Osteoblast (primary cell): ENCODE measurements at regions not wholly inside any gene's neighbourhood (a gene's known extent, or its start where the extent isn't known, plus 50 kb on each side); places are given as distances from the start of the nearest gene placed in this dataset.

Source experiments
- DNase-seq: peaks from one replicate; pipeline ENCODE4 v3.0.0; 2011; ENCODE audit warnings: low spot score, mixed read lengths; ENCODE audit not compliant: insufficient read length; ENCODE audit errors: missing footprints
- H2AFZ ChIP-seq: 2 replicates; pipeline ENCODE4 v1.6.0; 2011; ENCODE audit warnings: mild to moderate bottlenecking, low read length
- H3K27ac ChIP-seq: 2 replicates; pipeline ENCODE4 v1.5.1; 2011; ENCODE audit warnings: mild to moderate bottlenecking, low read depth, low read length, moderate library complexity
- H3K27me3 ChIP-seq: 2 replicates; pipeline ENCODE4 v1.6.0; 2012; ENCODE audit warnings: mild to moderate bottlenecking, control low read depth, inconsistent platforms, low read length, moderate library complexity; ENCODE audit not compliant: insufficient read depth
- H3K36me3 ChIP-seq: 2 replicates; pipeline ENCODE4 v1.5.1; 2011; ENCODE audit warnings: mild to moderate bottlenecking, low read length, control low read depth, moderate library complexity; ENCODE audit not compliant: insufficient read depth
- H3K4me1 ChIP-seq: 2 replicates; pipeline ENCODE4 v1.5.1; 2011; ENCODE audit warnings: mild to moderate bottlenecking, low read length, control low read depth, moderate library complexity; ENCODE audit not compliant: insufficient read depth
- H3K4me2 ChIP-seq: 2 replicates; pipeline ENCODE4 v1.6.0; 2011; ENCODE audit warnings: mild to moderate bottlenecking, low read length; ENCODE audit not compliant: insufficient read depth
- H3K4me3 ChIP-seq: fragments of 200-600 bp; sonication (generic); 3 replicates; pipeline ENCODE4 v1.5.1; 2012; ENCODE audit warnings: mild to moderate bottlenecking, low read length, inconsistent platforms; ENCODE audit not compliant: insufficient read depth
- H3K79me2 ChIP-seq: 2 replicates; pipeline ENCODE4 v1.6.0; 2012; ENCODE audit warnings: mild to moderate bottlenecking, low read length, control low read depth, inconsistent platforms; ENCODE audit not compliant: insufficient read depth
- H3K9me3 ChIP-seq: 2 replicates; pipeline ENCODE4 v1.5.1; 2011; ENCODE audit warnings: low read depth, low read length, control low read depth
- H4K20me1 ChIP-seq: 2 replicates; pipeline ENCODE4 v1.6.0; 2012; ENCODE audit warnings: mild to moderate bottlenecking, low read length, control low read depth; ENCODE audit not compliant: insufficient read depth
- CTCF ChIP-seq: IDR thresholded peaks from 2 replicates; pipeline ENCODE4 v1.5.1; 2011; ENCODE audit warnings: mild to moderate bottlenecking, low read depth, low read length, moderate library complexity; ENCODE audit errors: extremely low read depth

- H3K27me3 ChIP-seq: no peaks in the 10 kb centered on the region
- DNase-seq: no peak
- H3K4me2 ChIP-seq: no peak overlapping the region
- no peaks in the 10 kb centered on the region for H3K36me3 ChIP-seq
- H2AFZ ChIP-seq: no peak overlapping the region
- no peaks in the 10 kb centered on the region for H3K4me1 ChIP-seq
- no peak for TF ChIP-seq CTCF
- no peak overlapping the region for H3K27ac ChIP-seq
- no peak overlapping the region for H3K4me3 ChIP-seq
- no peaks in the 10 kb centered on the region for H4K20me1 ChIP-seq
- H3K9me3 ChIP-seq: no peaks in the 10 kb centered on the region
- no peaks in the 10 kb centered on the region for H3K79me2 ChIP-seq
Observed at GRCh38 chr16:9463461-9463860, 372.0 kb downstream of the HAPSTR1 start.

- H3K4me3 ChIP-seq: no peak overlapping the region
- H3K36me3 ChIP-seq: no peaks in the 10 kb centered on the region
- no peaks in the 10 kb centered on the region for H3K9me3 ChIP-seq
- H3K27ac ChIP-seq: no peak overlapping the region
- H3K27me3 ChIP-seq: no peaks in the 10 kb centered on the region
- no peak overlapping the region for H2AFZ ChIP-seq
- no peak for DNase-seq
- no peak overlapping the region for H3K4me2 ChIP-seq
- H3K4me1 ChIP-seq: no peaks in the 10 kb centered on the region
- H4K20me1 ChIP-seq: no peaks in the 10 kb centered on the region
- no peak for TF ChIP-seq CTCF
- H3K79me2 ChIP-seq: no peaks in the 10 kb centered on the region
Observed at GRCh38 chr16:9465161-9465560, 373.7 kb downstream of the HAPSTR1 start.

- Histone ChIP-seq H3K79me2 (no peaks in the 10 kb centered on the region), H4K20me1 (no peaks in the 10 kb centered on the region), H3K4me3 (no peak overlapping the region), H3K4me2 (no peak overlapping the region), H3K9me3 (no peaks in the 10 kb centered on the region), H3K4me1 (no peaks in the 10 kb centered on the region), H3K27me3 (no peaks in the 10 kb centered on the region), H3K36me3 (no peaks in the 10 kb centered on the region), H3K27ac (no peak overlapping the region), H2AFZ (no peak overlapping the region)
- DNase-seq: no peak
- TF ChIP-seq CTCF: no peak
Observed at GRCh38 chr16:9469512-9469911, 378.1 kb downstream of the HAPSTR1 start.

GRCh38 chr16:9476744-9477143 is 385.3 kb downstream of the HAPSTR1 start:
- no peaks in the 10 kb centered on the region for H3K27me3 ChIP-seq
- no peak for TF ChIP-seq CTCF
- H3K4me1 ChIP-seq: no peaks in the 10 kb centered on the region
- no peaks in the 10 kb centered on the region for H3K36me3 ChIP-seq
- no peak for DNase-seq
- H3K9me3 ChIP-seq: no peaks in the 10 kb centered on the region
- no peak overlapping the region for H3K27ac ChIP-seq
- H3K4me2 ChIP-seq: no peak overlapping the region
- no peaks in the 10 kb centered on the region for H3K79me2 ChIP-seq
- H4K20me1 ChIP-seq: no peaks in the 10 kb centered on the region
- H2AFZ ChIP-seq: no peak overlapping the region
- no peak overlapping the region for H3K4me3 ChIP-seq
